Suppressor macrophage treated with lipopolysaccharide for 1 hour (primary cell): ENCODE measurements at regions not wholly inside any gene's neighbourhood (a gene's known extent, or its start where the extent isn't known, plus 50 kb on each side); places are given as distances from the start of the nearest gene placed in this dataset.

Source experiments
- DNase-seq, 3 donors: peaks; one replicate each; pipeline ENCODE4 v3.0.0-alpha.2; 2020 to 2022

- DNase-seq = peak; percentile 66 to 78 (median 71)
Measured at GRCh38 chr21:43331962-43332828, 94.7 kb downstream of the SIK1 start.

GRCh38 chr21:43331111-43331961, 95.6 kb downstream of the SIK1 start:
- no peak for DNase-seq

GRCh38 chr21:43330306-43330881, 96.5 kb downstream of the SIK1 start:
- DNase-seq = no peak

GRCh38 chr21:43329711-43330269, 97.1 kb downstream of the SIK1 start:
- no peak for DNase-seq

GRCh38 chr21:43328958-43329691, 97.8 kb downstream of the SIK1 start:
- no peak for DNase-seq

GRCh38 chr21:43328185-43328957, 98.6 kb downstream of the SIK1 start:
- peak; percentile 30 to 53 (median 35) for DNase-seq

- peak; percentile 30 to 61 (median 51) for DNase-seq
Measured at GRCh38 chr21:43325968-43326715, 100.8 kb downstream of the SIK1 start.

GRCh38 chr21:43325036-43325435, 101.9 kb downstream of the SIK1 start:
- no peak for DNase-seq

- DNase-seq = no peak
Measured at GRCh38 chr21:43324596-43324995, 102.3 kb downstream of the SIK1 start.

- no peak for DNase-seq
Measured at GRCh38 chr21:43323244-43324005, 103.5 kb downstream of the SIK1 start.

- DNase-seq = peak in 1 of 3 donors; percentile 23
Measured at GRCh38 chr21:43322805-43323204, 104.1 kb downstream of the SIK1 start.

GRCh38 chr21:43322311-43322710, 104.6 kb downstream of the SIK1 start:
- no peak for DNase-seq

- DNase-seq = no peak
Measured at GRCh38 chr21:43321611-43322010, 105.3 kb downstream of the SIK1 start.

- DNase-seq = no peak
Measured at GRCh38 chr21:43321111-43321510, 105.8 kb downstream of the SIK1 start.

- DNase-seq = no peak
Measured at GRCh38 chr21:43320526-43320925, 106.4 kb downstream of the SIK1 start.

GRCh38 chr21:43318841-43319781, 107.8 kb downstream of the SIK1 start:
- DNase-seq = peak; percentile 30 to 36 (median 32)

- DNase-seq = no peak
Measured at GRCh38 chr21:43318368-43318767, 108.6 kb downstream of the SIK1 start.

GRCh38 chr21:43317959-43318358, 109.0 kb downstream of the SIK1 start:
- DNase-seq = no peak

GRCh38 chr21:43317254-43317748, 109.6 kb downstream of the SIK1 start:
- DNase-seq = no peak
